Activated T-cell treated with anti-CD3 and anti-CD28 coated beads, Interleukin-2, amount 50 U/mL, for 72 hours (primary cell): ENCODE measurements at regions not wholly inside any gene's neighbourhood (a gene's known extent, or its start where the extent isn't known, plus 50 kb on each side); places are given as distances from the start of the nearest gene placed in this dataset.

Experiments used
- ATAC-seq, 2 donors: fragments of 150-1000 bp; cut with Tn5 transposase; replicated peaks in 1 of 2; 2 replicates each; pipeline ENCODE4 v1.10.0; 2021; ENCODE audit warnings: moderate library complexity in 2 of 2, mild to moderate bottlenecking in 1 of 2
- DNase-seq, 2 donors: peaks; one replicate each; pipeline ENCODE4 v3.0.0; 2021 to 2022; ENCODE audit warnings: mixed read lengths in 1 of 2
- H3K27ac Mint-ChIP-seq: one replicate; pipeline ENCODE4 v1.8.0; 2022; ENCODE audit warnings: mild to moderate bottlenecking, moderate library complexity, mixed read lengths
- H3K27me3 Mint-ChIP-seq: one replicate; pipeline ENCODE4 v1.8.0; 2022; ENCODE audit warnings: low read depth, mixed read lengths
- H3K36me3 Mint-ChIP-seq, 2 donors: one replicate each; pipeline ENCODE4 v1.8.0; 2022; ENCODE audit warnings: mixed read lengths in 2 of 2, mild to moderate bottlenecking in 1 of 2; ENCODE audit not compliant: insufficient read depth in 2 of 2
- H3K4me1 Mint-ChIP-seq: one replicate; pipeline ENCODE4 v1.8.0; 2022; ENCODE audit warnings: low read depth, mixed read lengths
- H3K4me3 Mint-ChIP-seq, 2 donors: one replicate each; pipeline ENCODE4 v1.8.0; 2022; ENCODE audit warnings: mild to moderate bottlenecking in 2 of 2, mixed read lengths in 2 of 2, moderate library complexity in 2 of 2
- H3K9me3 Mint-ChIP-seq, 2 donors: one replicate each; pipeline ENCODE4 v1.8.0; 2022; ENCODE audit warnings: mixed read lengths in 2 of 2

DNA sequence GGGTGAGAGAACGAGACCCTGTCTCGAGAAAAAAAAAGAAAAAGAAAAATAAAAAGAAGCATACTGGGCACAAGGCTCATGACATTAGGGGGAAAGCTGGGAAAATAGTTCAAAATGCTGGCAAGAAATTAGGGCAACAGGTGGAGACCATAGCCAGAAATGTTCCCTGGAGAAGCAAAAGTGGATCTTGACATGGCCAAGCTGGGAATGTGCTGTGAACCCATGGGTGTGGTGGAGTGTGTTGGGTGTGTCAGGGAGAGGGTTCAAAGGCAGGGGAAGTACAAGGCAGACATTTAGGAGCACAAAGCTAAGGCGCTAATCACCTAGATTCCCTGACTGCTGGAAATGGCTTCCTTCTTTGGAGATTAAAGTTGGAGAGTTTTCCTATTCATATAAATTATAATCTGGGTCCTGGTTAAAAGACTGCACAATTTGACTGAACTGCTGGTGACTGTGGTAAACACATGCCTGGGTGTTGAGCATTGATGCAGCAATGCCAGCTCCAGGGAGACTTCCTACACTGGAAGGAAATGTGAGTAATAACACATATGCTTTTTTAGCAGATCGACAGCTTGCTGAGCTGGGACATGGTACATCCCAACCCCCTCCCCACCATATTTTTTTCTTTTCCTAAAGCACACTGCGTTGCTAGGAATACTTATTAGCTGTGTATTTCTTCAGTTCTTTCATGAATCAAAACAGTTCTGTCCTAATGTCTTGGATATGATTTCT is 70.1 kb upstream of the ARHGAP21 start:
- no peak overlapping the region for H3K4me3 Mint-ChIP-seq

DNA sequence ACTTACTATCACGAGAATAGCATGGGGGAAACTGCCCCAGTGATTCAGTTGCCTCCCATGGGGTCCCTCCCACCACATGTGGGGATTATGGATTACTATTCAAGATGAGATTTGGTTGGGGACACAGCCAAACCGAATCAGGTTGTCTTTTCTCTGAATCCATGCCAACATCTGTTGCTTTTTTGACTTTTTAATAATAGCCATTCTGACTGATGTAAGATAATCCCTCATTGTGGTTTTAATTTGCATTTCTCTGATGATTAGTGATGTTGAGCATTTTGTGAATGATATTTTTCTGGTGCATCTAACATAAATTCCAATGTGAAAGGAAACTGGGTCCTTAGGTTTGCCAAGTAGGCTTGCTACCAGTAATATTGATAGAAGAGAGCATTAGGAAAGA is 69.0 kb upstream of the ARHGAP21 start:
- DNase-seq: no peak
- H3K4me3 Mint-ChIP-seq: no peak overlapping the region
- no peaks in the 10 kb centered on the region for H3K27me3 Mint-ChIP-seq

More for the DNA sequence above, 70.1 kb upstream of the ARHGAP21 start:
- peaks cover 0 to 4% of the 10 kb centered on the region in 2 donors for H3K9me3 Mint-ChIP-seq
- no peak for DNase-seq
- no peaks in the 10 kb centered on the region for H3K4me1 Mint-ChIP-seq
- no peak for ATAC-seq
- H3K36me3 Mint-ChIP-seq: peaks cover 0 to 2% of the 10 kb centered on the region in 2 donors
- H3K27me3 Mint-ChIP-seq: no peaks in the 10 kb centered on the region
- H3K27ac Mint-ChIP-seq: no peak overlapping the region

DNA sequence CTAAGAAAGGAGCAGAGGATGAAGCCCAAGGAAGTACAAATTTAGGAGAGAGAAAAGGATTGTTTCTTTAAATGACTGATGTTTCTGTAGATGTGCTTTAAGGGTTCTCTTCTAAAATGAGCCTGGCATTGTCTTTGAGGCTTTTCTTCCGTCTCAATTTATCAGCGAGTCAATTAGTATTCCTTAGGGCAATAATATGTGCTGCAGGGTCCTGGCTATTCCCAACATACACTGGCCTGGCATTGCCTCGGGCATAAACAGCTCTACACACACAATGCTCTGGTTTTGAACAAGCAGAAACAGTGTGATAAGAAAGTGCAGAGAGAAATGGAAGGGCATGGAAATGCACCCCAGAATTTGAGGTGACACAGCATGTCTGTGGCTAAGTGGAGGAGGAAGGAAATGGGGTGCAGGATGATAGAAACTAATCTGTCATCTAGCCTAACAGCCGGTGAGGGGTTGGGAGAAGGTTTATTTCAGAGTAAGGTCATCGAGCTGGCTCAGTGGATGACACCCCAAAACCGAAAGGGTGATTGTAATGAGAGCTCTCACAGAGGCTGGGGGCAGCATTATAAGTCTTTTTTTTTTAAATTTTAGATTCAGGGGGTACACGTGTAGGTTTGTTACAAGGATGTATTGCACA is 67.5 kb upstream of the ARHGAP21 start:
- Mint-ChIP-seq H3K4me1 (no peaks in the 10 kb centered on the region), H3K36me3 (peaks cover 0 to 2% of the 10 kb centered on the region in 2 donors), H3K4me3 (no peak overlapping the region), H3K27me3 (no peaks in the 10 kb centered on the region), H3K9me3 (peaks cover 0 to 4% of the 10 kb centered on the region in 2 donors), H3K27ac (no peak overlapping the region)
- ATAC-seq (no peak), DNase-seq (no peak)

More for the DNA sequence above, 69.0 kb upstream of the ARHGAP21 start:
- H3K4me1 Mint-ChIP-seq: no peaks in the 10 kb centered on the region
- ATAC-seq: no peak
- no peak overlapping the region for H3K27ac Mint-ChIP-seq
- peaks cover 0 to 4% of the 10 kb centered on the region in 2 donors for H3K9me3 Mint-ChIP-seq
- peaks cover 0 to 2% of the 10 kb centered on the region in 2 donors for H3K36me3 Mint-ChIP-seq

DNA sequence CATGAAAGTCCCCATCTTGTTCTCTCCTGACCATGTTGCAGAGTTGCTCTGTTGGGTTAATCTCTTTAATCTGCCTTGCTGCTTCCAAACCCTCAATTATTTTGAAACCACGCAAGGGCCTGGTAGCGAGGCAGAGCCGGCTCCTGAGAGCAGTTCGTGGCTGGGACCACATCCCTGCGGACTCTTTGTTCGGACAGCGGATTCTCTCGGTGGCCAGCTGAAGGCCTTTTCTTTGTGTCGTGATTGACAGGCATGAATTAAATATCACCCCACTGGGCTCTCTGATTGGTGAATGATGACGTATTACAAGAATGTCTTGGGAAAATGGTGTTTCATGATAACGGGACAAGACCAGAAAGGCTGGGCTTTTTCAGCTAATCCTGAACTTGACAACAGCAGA is 66.9 kb upstream of the ARHGAP21 start:
- H3K4me1 Mint-ChIP-seq: no peaks in the 10 kb centered on the region
- no peak for DNase-seq
- peaks cover 0 to 4% of the 10 kb centered on the region in 2 donors for H3K9me3 Mint-ChIP-seq
- no peak overlapping the region for H3K4me3 Mint-ChIP-seq
- no peaks in the 10 kb centered on the region for H3K27me3 Mint-ChIP-seq
- no peak for ATAC-seq
- H3K27ac Mint-ChIP-seq: no peak overlapping the region
- H3K36me3 Mint-ChIP-seq: peaks cover 0 to 2% of the 10 kb centered on the region in 2 donors

DNA sequence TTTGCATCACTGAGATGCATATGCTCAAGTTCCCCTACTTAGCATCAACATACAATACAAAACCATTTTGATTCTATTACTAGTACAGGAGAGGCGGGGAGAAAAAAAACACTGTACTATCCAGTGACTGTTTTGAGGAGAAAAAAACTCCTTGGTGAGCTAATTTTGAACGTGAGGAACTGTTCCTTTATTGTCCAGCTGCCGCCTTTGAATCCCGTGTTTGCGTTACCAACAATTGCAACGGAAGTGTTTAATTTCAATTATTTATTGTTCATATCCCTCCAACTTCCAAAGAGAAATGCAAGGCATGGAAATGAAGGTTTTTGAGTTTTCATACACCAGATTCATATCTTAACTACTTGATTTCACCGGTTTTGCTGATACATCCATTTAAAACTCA is 66.4 kb upstream of the ARHGAP21 start:
- DNase-seq (no peak), ATAC-seq (no peak)
- Mint-ChIP-seq H3K27me3 (no peaks in the 10 kb centered on the region), H3K4me1 (no peaks in the 10 kb centered on the region), H3K27ac (no peak overlapping the region), H3K36me3 (peaks cover 0 to 2% of the 10 kb centered on the region in 2 donors), H3K9me3 (peaks cover under 1 to 3% of the 10 kb centered on the region in 2 donors), H3K4me3 (no peak overlapping the region)

DNA sequence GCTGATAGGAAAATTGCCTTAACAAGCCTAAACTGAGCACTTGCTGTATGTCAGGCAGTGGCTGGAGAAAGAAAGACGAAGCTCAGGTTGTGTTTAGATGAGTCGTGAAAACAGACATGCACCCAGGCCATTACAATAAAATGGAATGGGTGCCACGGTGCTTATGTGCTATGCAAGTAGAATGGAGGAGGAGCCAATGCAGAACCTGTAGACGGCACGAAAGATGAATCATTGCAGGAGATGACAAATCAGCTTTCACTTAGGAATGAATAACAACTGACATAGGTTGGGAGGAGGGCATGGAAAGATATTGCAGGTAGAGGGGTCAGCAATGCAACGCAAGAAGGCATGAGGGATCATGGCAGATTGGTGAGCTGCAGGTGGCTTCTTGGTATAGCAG is 61.2 kb upstream of the ARHGAP21 start:
- DNase-seq: no peak
- peak in 1 of 2 donors; percentile 32 for ATAC-seq
- H3K9me3 Mint-ChIP-seq: peaks cover 1 to 4% of the 10 kb centered on the region in 2 donors

DNA sequence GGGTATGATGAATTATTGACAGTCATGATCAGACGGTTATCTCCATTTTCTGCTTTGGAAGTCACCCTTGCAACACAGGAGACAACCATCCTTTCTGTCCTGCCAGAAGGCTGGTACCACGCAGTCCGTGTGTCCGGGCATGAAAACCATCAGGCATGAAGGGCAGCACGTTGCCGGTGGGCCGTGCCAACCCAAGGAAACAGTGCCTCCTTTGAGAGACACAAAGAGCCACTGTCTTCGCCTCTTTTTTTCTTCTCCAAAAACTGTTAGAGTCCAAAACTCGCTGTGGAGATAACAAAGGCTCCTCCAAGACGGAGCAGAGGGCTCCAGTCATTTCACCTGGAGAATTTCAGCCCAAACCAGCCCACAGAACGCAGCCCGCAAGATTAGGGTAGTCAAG is 60.4 kb upstream of the ARHGAP21 start:
- Mint-ChIP-seq H3K4me1 (no peaks in the 10 kb centered on the region), H3K27me3 (no peaks in the 10 kb centered on the region), H3K4me3 (no peak overlapping the region), H3K9me3 (peaks cover 1 to 4% of the 10 kb centered on the region in 2 donors), H3K27ac (no peak overlapping the region), H3K36me3 (no peaks in the 10 kb centered on the region)
- no peak for DNase-seq
- ATAC-seq: no peak

More for the DNA sequence above, 61.2 kb upstream of the ARHGAP21 start:
- H3K27me3 Mint-ChIP-seq: no peaks in the 10 kb centered on the region
- H3K36me3 Mint-ChIP-seq: no peaks in the 10 kb centered on the region
- H3K4me1 Mint-ChIP-seq: no peaks in the 10 kb centered on the region
- H3K4me3 Mint-ChIP-seq: no peak overlapping the region
- H3K27ac Mint-ChIP-seq: no peak overlapping the region

DNA sequence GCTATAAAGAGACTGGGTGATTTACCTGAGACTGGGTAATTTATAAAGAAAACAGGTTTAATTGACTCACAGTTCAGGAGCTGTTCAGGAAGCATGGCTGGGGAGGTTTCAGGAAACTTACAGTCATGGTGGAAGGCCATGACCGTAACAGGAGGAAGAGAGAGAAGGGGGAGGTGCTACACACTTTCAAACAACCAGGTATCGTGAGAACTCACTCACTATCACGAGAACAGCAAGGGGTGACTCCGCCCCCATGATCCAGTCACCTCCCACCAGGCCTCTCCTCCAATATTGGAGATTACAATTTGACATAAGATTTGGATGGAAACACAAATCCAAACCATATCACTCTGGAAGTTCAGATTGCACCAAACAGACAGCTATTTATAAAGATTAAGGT is 59.8 kb upstream of the ARHGAP21 start:
- Mint-ChIP-seq H3K36me3 (no peaks in the 10 kb centered on the region), H3K4me3 (no peak overlapping the region), H3K27me3 (no peaks in the 10 kb centered on the region), H3K4me1 (no peaks in the 10 kb centered on the region), H3K27ac (no peak overlapping the region), H3K9me3 (peaks cover 1 to 4% of the 10 kb centered on the region in 2 donors)
- ATAC-seq: no peak
- no peak for DNase-seq

DNA sequence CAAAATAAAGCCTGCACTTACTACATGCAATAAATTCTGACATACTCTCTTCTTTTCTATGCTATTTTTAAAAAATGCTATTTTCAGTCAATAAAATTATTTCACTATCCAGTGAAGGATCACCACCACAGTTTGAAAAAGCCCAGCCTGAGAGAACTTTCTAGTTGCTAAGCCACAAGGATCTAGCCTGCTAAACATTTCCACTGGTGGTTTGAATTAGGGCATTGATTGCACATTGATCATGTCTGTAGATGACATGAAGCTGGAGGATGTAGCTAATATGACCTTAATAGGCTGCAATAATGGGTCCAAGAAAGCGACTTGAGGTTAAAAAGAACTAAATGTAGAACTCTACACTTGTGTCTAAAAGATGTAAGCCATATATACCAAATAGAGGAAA is 56.0 kb upstream of the ARHGAP21 start:
- DNase-seq (no peak), ATAC-seq (no peak)
- H3K27ac Mint-ChIP-seq: no peak overlapping the region
- H3K36me3 Mint-ChIP-seq: no peaks in the 10 kb centered on the region
- no peak overlapping the region for H3K4me3 Mint-ChIP-seq
- H3K4me1 Mint-ChIP-seq: peaks cover 15% of the 10 kb centered on the region
- H3K9me3 Mint-ChIP-seq: peaks cover 1 to 2% of the 10 kb centered on the region in 2 donors
- no peaks in the 10 kb centered on the region for H3K27me3 Mint-ChIP-seq

DNA sequence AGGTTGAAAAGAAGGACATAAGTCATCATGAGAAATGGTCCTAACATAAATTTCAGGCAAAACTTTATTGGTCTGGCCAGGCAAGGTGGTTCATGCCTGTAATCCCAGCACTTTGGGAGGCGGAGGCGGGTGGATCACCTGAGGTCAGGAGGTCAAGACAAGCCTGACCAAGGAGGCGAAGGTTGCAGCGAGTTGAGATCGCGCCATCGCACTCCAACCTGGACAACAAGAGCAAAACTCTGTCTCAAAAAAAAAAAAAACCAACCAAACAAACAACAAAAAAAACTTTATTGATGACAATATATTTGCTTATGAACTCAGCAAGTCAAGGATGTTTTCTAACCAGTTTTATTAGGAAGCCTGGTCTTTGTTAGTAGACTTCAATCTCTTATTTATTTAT is 54.6 kb upstream of the ARHGAP21 start:
- Mint-ChIP-seq H3K9me3 (peaks cover 0 to 2% of the 10 kb centered on the region in 2 donors), H3K4me3 (no peak overlapping the region), H3K36me3 (no peaks in the 10 kb centered on the region), H3K4me1 (peaks cover 15% of the 10 kb centered on the region), H3K27me3 (no peaks in the 10 kb centered on the region), H3K27ac (no peak overlapping the region)
- no peak for ATAC-seq
- no peak for DNase-seq

- H3K36me3 Mint-ChIP-seq: no peaks in the 10 kb centered on the region
- no peak overlapping the region for H3K27ac Mint-ChIP-seq
- no peaks in the 10 kb centered on the region for H3K9me3 Mint-ChIP-seq
- ATAC-seq (no peak), DNase-seq (no peak)
- no peak overlapping the region for H3K4me3 Mint-ChIP-seq
- no peaks in the 10 kb centered on the region for H3K27me3 Mint-ChIP-seq
- peaks cover 15% of the 10 kb centered on the region for H3K4me1 Mint-ChIP-seq
Observed at GRCh38 chr10:24777196-24777595, 53.5 kb upstream of the ARHGAP21 start.

- DNase-seq: no peak
- Mint-ChIP-seq H3K36me3 (no peaks in the 10 kb centered on the region), H3K4me1 (peaks cover 15% of the 10 kb centered on the region), H3K4me3 (no peak overlapping the region), H3K9me3 (no peaks in the 10 kb centered on the region), H3K27ac (no peak overlapping the region), H3K27me3 (no peaks in the 10 kb centered on the region)
- no peak for ATAC-seq
Observed at GRCh38 chr10:24773939-24774589, 50.4 kb upstream of the ARHGAP21 start.
